Mammary epithelial cell (primary cell): ENCODE measurements at regions not wholly inside any gene's neighbourhood (a gene's known extent, or its start where the extent isn't known, plus 50 kb on each side); places are given as distances from the start of the nearest gene placed in this dataset.

ENCODE experiments used
- CTCF ChIP-seq, 2 donors: IDR thresholded peaks in 1 of 2; conservative IDR thresholded peaks in 1 of 2; 2 replicates each; pipeline ENCODE4 v1.5.1; 2011 to 2012; ENCODE audit warnings: inconsistent platforms in 2 of 2, low read length in 2 of 2, mild to moderate bottlenecking in 2 of 2, control low read depth in 1 of 2, low read depth in 1 of 2; ENCODE audit not compliant: insufficient read depth in 1 of 2; ENCODE audit errors: extremely low read depth in 1 of 2
- EZH2 ChIP-seq: IDR thresholded peaks from 2 replicates; pipeline ENCODE4 v1.6.1; 2012; ENCODE audit warnings: low read length, inconsistent platforms, borderline replicate concordance

- TF ChIP-seq CTCF (conservative IDR thresholded peaks at IDR 0.05 in 1 of 2, IDR thresholded peaks at IDR 0.05 in 1 of 2; ENCODE audit: extremely low read depth in 1 of 2, insufficient read depth in 1 of 2, low read depth in 1 of 2, low read length in 2 of 2) (no peak), EZH2 (no peak)
These were observed 268.6 kb upstream of the ANO5 start for GRCh38 chr11:21924262-21924661.
